ENCODE measurements at regions not wholly inside any gene's neighbourhood (a gene's known extent, or its start where the extent isn't known, plus 50 kb on each side); places are given as distances from the start of the nearest gene placed in this dataset.

GRCh38 chr12:75596406-75596805 lies 85.0 kb upstream of the KRR1 start:
- ATAC-seq: no peak
- TF ChIP-seq PATZ1 (CRISPR knock-in tag; IDR thresholded peaks at IDR 0.05; ENCODE audit: borderline replicate concordance) (no peak), ZNF8 (CRISPR knock-in tag; IDR thresholded peaks at IDR 0.05) (no peak), ISL1 (CRISPR knock-in tag; IDR thresholded peaks at IDR 0.05) (no peak), ARNTL (CRISPR knock-in tag; IDR thresholded peaks at IDR 0.05; ENCODE audit: borderline replicate concordance, low read depth) (no peak), TCF4 (CRISPR knock-in tag; IDR thresholded peaks at IDR 0.05; ENCODE audit: borderline replicate concordance) (no peak), ZNF70 (CRISPR knock-in tag; IDR thresholded peaks at IDR 0.05) (no peak), ZC3H10 (CRISPR knock-in tag; IDR thresholded peaks at IDR 0.05) (no peak), ZFP3 (CRISPR knock-in tag; IDR thresholded peaks at IDR 0.05) (no peak), OSR1 (CRISPR knock-in tag; IDR thresholded peaks at IDR 0.05) (no peak), TSHZ2 (CRISPR knock-in tag; IDR thresholded peaks at IDR 0.05) (no peak), CREB5 (CRISPR knock-in tag; IDR thresholded peaks at IDR 0.05; ENCODE audit: low read depth) (no peak), ESRRG (CRISPR knock-in tag; IDR thresholded peaks at IDR 0.05) (no peak), BACH2 (CRISPR knock-in tag; IDR thresholded peaks at IDR 0.05; ENCODE audit: borderline replicate concordance) (no peak), CSRNP3 (CRISPR knock-in tag; IDR thresholded peaks at IDR 0.05) (no peak), TOX (CRISPR knock-in tag; IDR thresholded peaks at IDR 0.05; ENCODE audit: borderline replicate concordance) (no peak)

GRCh38 chr12:75592638-75593335 lies 81.4 kb upstream of the KRR1 start:
- no peak for TF ChIP-seq ZFP30 (CRISPR knock-in tag; IDR thresholded peaks at IDR 0.05)
- no peak for TF ChIP-seq TSHZ2 (CRISPR knock-in tag; IDR thresholded peaks at IDR 0.05)
- no peak for TF ChIP-seq RARB (CRISPR knock-in tag; IDR thresholded peaks at IDR 0.05)
- TF ChIP-seq PATZ1 (CRISPR knock-in tag; IDR thresholded peaks at IDR 0.05; ENCODE audit: borderline replicate concordance): no peak
- TF ChIP-seq TCF4 (CRISPR knock-in tag; IDR thresholded peaks at IDR 0.05; ENCODE audit: borderline replicate concordance): no peak
- no peak for TF ChIP-seq ISL1 (CRISPR knock-in tag; IDR thresholded peaks at IDR 0.05)
- TF ChIP-seq ZNF565 (CRISPR knock-in tag; conservative IDR thresholded peaks at IDR 0.05; ENCODE audit: low read depth): no peak
- no peak for TF ChIP-seq ARNTL (CRISPR knock-in tag; IDR thresholded peaks at IDR 0.05; ENCODE audit: borderline replicate concordance, low read depth)
- TF ChIP-seq SNAI2 (CRISPR knock-in tag; IDR thresholded peaks at IDR 0.05): no peak
- no peak for TF ChIP-seq ZFP3 (CRISPR knock-in tag; IDR thresholded peaks at IDR 0.05)
- TF ChIP-seq ZNF70 (CRISPR knock-in tag; IDR thresholded peaks at IDR 0.05): no peak
- no peak for TF ChIP-seq OSR1 (CRISPR knock-in tag; IDR thresholded peaks at IDR 0.05)
- no peak for TF ChIP-seq POU6F1 (CRISPR knock-in tag; IDR thresholded peaks at IDR 0.05; ENCODE audit: borderline replicate concordance, low read depth)
- no peak for TF ChIP-seq CREB5 (CRISPR knock-in tag; IDR thresholded peaks at IDR 0.05; ENCODE audit: low read depth)
- TF ChIP-seq CSDC2 (CRISPR knock-in tag; IDR thresholded peaks at IDR 0.05): no peak
- TF ChIP-seq PPARA (CRISPR knock-in tag; IDR thresholded peaks at IDR 0.05; ENCODE audit: borderline replicate concordance): no peak
- no peak for TF ChIP-seq BACH2 (CRISPR knock-in tag; IDR thresholded peaks at IDR 0.05; ENCODE audit: borderline replicate concordance)
- no peak for TF ChIP-seq GLIS3 (CRISPR knock-in tag; IDR thresholded peaks at IDR 0.05)
- ATAC-seq: no peak

Data from SK-N-SH treated with all-trans-retinoic acid at 6 μM for 48 hours (cell line).